Common myeloid progenitor, CD34-positive (primary cell): ENCODE measurements at regions not wholly inside any gene's neighbourhood (a gene's known extent, or its start where the extent isn't known, plus 50 kb on each side); places are given as distances from the start of the nearest gene placed in this dataset.
"Not testable (repeated sequence)": the region's sequence is repeated elsewhere in the genome, so short reads cannot be mapped to it uniquely, and the experiment has no call there.

ENCODE experiments used
- CTCF ChIA-PET: fragments of 350-600 bp; sonication (Branson Sonifier 250); formaldehyde crosslinking; loops from one replicate; lab custom pipeline; 2021; ENCODE audit warnings: antibody characterized with exemption; lab: Charles Lee
- POLR2A ChIA-PET: fragments of 350-600 bp; sonication (Branson Sonifier 250); formaldehyde crosslinking; loops from one replicate; lab custom pipeline; 2021; ENCODE audit warnings: antibody characterized with exemption; lab: Charles Lee
- DNase-seq, 3 donors: peaks; one replicate each; pipeline versions ENCODE4 v3.0.0 to v3.0.0-alpha.2; 2013
- H3K27ac ChIP-seq, 2 experiments: 1 replicate in 1 of 2; 2 replicates in 1 of 2; pipeline ENCODE4 v1.7.0; 2013; ENCODE audit warnings: inconsistent platforms in 2 of 2, low read length in 2 of 2, mild to moderate bottlenecking in 2 of 2, low read depth in 1 of 2, moderate library complexity in 1 of 2; ENCODE audit not compliant: severe bottlenecking in 2 of 2, insufficient read depth in 1 of 2, poor library complexity in 1 of 2
- H3K27me3 ChIP-seq, 5 experiments: replicated peaks in 2 of 5; 1 replicate in 3 of 5; 2 replicates in 2 of 5; pipeline versions ENCODE4 v1.6.1 to v1.7.0; 2013; ENCODE audit warnings: low read length in 4 of 5, mild to moderate bottlenecking in 2 of 5, moderate library complexity in 2 of 5, inconsistent platforms in 1 of 5; ENCODE audit not compliant: insufficient read depth in 5 of 5, control insufficient read depth in 4 of 5
- H3K36me3 ChIP-seq, 4 experiments: 1 replicate in 2 of 4; 2 replicates in 2 of 4; pipeline versions ENCODE4 v1.6.1 to v1.7.0; 2013; ENCODE audit warnings: low read length in 3 of 4, control low read depth in 1 of 4, mild to moderate bottlenecking in 1 of 4; ENCODE audit not compliant: control insufficient read depth in 4 of 4, insufficient read depth in 4 of 4
- H3K4me1 ChIP-seq, 4 experiments: 1 replicate in 3 of 4; 2 replicates in 1 of 4; pipeline versions ENCODE4 v1.6.1 to v1.7.1; 2013; ENCODE audit warnings: low read length in 3 of 4, mild to moderate bottlenecking in 3 of 4, control low read depth in 1 of 4, inconsistent platforms in 1 of 4, moderate library complexity in 1 of 4; ENCODE audit not compliant: control insufficient read depth in 4 of 4, insufficient read depth in 4 of 4; ENCODE audit errors: control extremely low read depth in 1 of 4
- H3K4me3 ChIP-seq, 7 experiments: 1 replicate in 4 of 7; 2 replicates in 3 of 7; pipeline versions ENCODE4 v1.5.1 to v1.7.0; 2013; ENCODE audit warnings: mild to moderate bottlenecking in 7 of 7, low read length in 6 of 7, moderate library complexity in 6 of 7, inconsistent platforms in 2 of 7, low read depth in 2 of 7, control low read depth in 1 of 7; ENCODE audit not compliant: insufficient read depth in 4 of 7, control insufficient read depth in 1 of 7; ENCODE audit errors: extremely low read depth in 1 of 7
- H3K9me3 ChIP-seq, 5 experiments: 1 replicate in 4 of 5; 2 replicates in 1 of 5; pipeline versions ENCODE4 v1.6.1 to v1.7.1; 2013; ENCODE audit warnings: low read length in 4 of 5, mild to moderate bottlenecking in 2 of 5, inconsistent platforms in 1 of 5, low read depth in 1 of 5, moderate library complexity in 1 of 5; ENCODE audit not compliant: control insufficient read depth in 4 of 5, insufficient read depth in 2 of 5; ENCODE audit errors: control extremely low read depth in 1 of 5
- WGBS: methylation state at CpG from one replicate; pipeline ENCODE4 v1.1.5; 2013; ENCODE audit not compliant: insufficient coverage; 5-methylcytosine and 5-hydroxymethylcytosine counted together

- no CpG with 5 or more reads among the region's 1 CpG for WGBS
- H3K27me3 ChIP-seq = no peaks in the 10 kb centered on the region
- peak in 2 of 3 donors; percentile 11 to 14 for DNase-seq
Observed at GRCh38 chr4:14345356-14345775, 656.9 kb upstream of the CPEB2 start.

GRCh38 chr4:14347526-14347925, 654.8 kb upstream of the CPEB2 start:
- H3K4me3 ChIP-seq = no peak overlapping the region
- H3K36me3 ChIP-seq = no peaks in the 10 kb centered on the region
- H3K27ac ChIP-seq = no peak overlapping the region
- H3K9me3 ChIP-seq = peaks cover 0 to 1% (median 0%) of the 10 kb centered on the region in 5 experiments
- CTCF ChIA-PET = no interaction called here
- WGBS = 89% methylated on average over 6 of the region's 7 CpGs
- POLR2A ChIA-PET = interaction anchor here (0.6 kb wide), 1 partner anchor 98 kb away, joined by 3 read pairs; no protein-coding TSS in a partner anchor
- no peak for DNase-seq
- H3K27me3 ChIP-seq = no peaks in the 10 kb centered on the region
- peaks cover 0 to 5% (median 0%) of the 10 kb centered on the region in 4 experiments for H3K4me1 ChIP-seq

More at GRCh38 chr4:14345356-14345775, 656.9 kb upstream of the CPEB2 start:
- no peaks in the 10 kb centered on the region for H3K36me3 ChIP-seq
- peaks cover 0 to 1% (median 0%) of the 10 kb centered on the region in 5 experiments for H3K9me3 ChIP-seq
- no peak overlapping the region for H3K27ac ChIP-seq
- CTCF ChIA-PET = no interaction called here
- POLR2A ChIA-PET = interaction anchor here (0.7 kb wide), 1 partner anchor 167 kb away, joined by 3 read pairs; no protein-coding TSS in a partner anchor
- peaks cover 0 to 6% (median 0%) of the 10 kb centered on the region in 4 experiments for H3K4me1 ChIP-seq
- no peak overlapping the region for H3K4me3 ChIP-seq

- Histone ChIP-seq H3K27me3 (no peaks in the 10 kb centered on the region), H3K4me3 (no peak overlapping the region), H3K27ac (no peak overlapping the region), H3K36me3 (no peaks in the 10 kb centered on the region), H3K4me1 (peaks cover 0 to 5% (median 0%) of the 10 kb centered on the region in 4 experiments), H3K9me3 (peaks cover 0 to 1% (median 0%) of the 10 kb centered on the region in 5 experiments)
- POLR2A ChIA-PET = no interaction called here
- 100% methylated on average over 1 of the region's 2 CpGs for WGBS
- CTCF ChIA-PET = no interaction called here
- DNase-seq = no peak
Observed at GRCh38 chr4:14348506-14348905, 653.8 kb upstream of the CPEB2 start.

GRCh38 chr4:14358544-14359160, 643.6 kb upstream of the CPEB2 start:
- H3K9me3 ChIP-seq, H3K27ac ChIP-seq, H3K4me1 ChIP-seq, H3K36me3 ChIP-seq, CTCF ChIA-PET, H3K27me3 ChIP-seq, H3K4me3 ChIP-seq, DNase-seq, POLR2A ChIA-PET: not testable (repeated sequence)
- 93% methylated on average over 33 of the region's 34 CpGs for WGBS

GRCh38 chr4:14359991-14360390, 642.3 kb upstream of the CPEB2 start:
- ChIA-PET CTCF (no interaction called here), POLR2A (no interaction called here)
- H3K36me3 ChIP-seq = no peaks in the 10 kb centered on the region

GRCh38 chr4:14361084-14361483, 641.2 kb upstream of the CPEB2 start:
- no peak overlapping the region for H3K4me3 ChIP-seq

More at GRCh38 chr4:14359991-14360390, 642.3 kb upstream of the CPEB2 start:
- DNase-seq = no peak
- 95% methylated on average over 2 of the region's 4 CpGs for WGBS
- Histone ChIP-seq H3K9me3 (peaks cover 0 to 3% (median 0%) of the 10 kb centered on the region in 5 experiments), H3K27me3 (no peaks in the 10 kb centered on the region), H3K4me1 (no peaks in the 10 kb centered on the region), H3K4me3 (no peak overlapping the region), H3K27ac (no peak overlapping the region)

GRCh38 chr4:14362385-14362784, 639.9 kb upstream of the CPEB2 start:
- Histone ChIP-seq H3K36me3 (no peaks in the 10 kb centered on the region), H3K27ac (no peak overlapping the region), H3K27me3 (no peaks in the 10 kb centered on the region), H3K4me3 (no peak overlapping the region), H3K9me3 (no peaks in the 10 kb centered on the region), H3K4me1 (no peaks in the 10 kb centered on the region)
- ChIA-PET POLR2A (no interaction called here), CTCF (no interaction called here)
- no peak for DNase-seq

More at GRCh38 chr4:14361084-14361483, 641.2 kb upstream of the CPEB2 start:
- ChIA-PET POLR2A (no interaction called here), CTCF (interaction anchor here (0.8 kb wide), 1 partner anchor 104 kb away, joined by 3 read pairs; no protein-coding TSS in a partner anchor)
- DNase-seq = peak; percentile 6 to 59 (median 42)
- no peaks in the 10 kb centered on the region for H3K27me3 ChIP-seq
- H3K36me3 ChIP-seq = no peaks in the 10 kb centered on the region
- no peaks in the 10 kb centered on the region for H3K4me1 ChIP-seq
- WGBS = 90% methylated on average over 1 of the region's 3 CpGs
- peaks cover 0 to 3% (median 0%) of the 10 kb centered on the region in 5 experiments for H3K9me3 ChIP-seq
- H3K27ac ChIP-seq = no peak overlapping the region
